ENCODE measurements at regions not wholly inside any gene's neighbourhood (a gene's known extent, or its start where the extent isn't known, plus 50 kb on each side); places are given as distances from the start of the nearest gene placed in this dataset.

GRCh38 chr1:177659281-177659680, 310.6 kb downstream of the SEC16B start:
- Histone ChIP-seq H3K4me1 (no peaks in the 10 kb centered on the region), H3K4me3 (no peak overlapping the region), H3K36me3 (no peaks in the 10 kb centered on the region), H3K9me3 (no peaks in the 10 kb centered on the region), H3K27ac (no peak overlapping the region), H3K27me3 (no peaks in the 10 kb centered on the region)
- WGBS, 2 donors = 47 to 78% methylated on average over 4 of the region's 4 CpGs
- no peak for DNase-seq
- intact Hi-C loops (cut with DNase I) = no loop called here
- TF ChIP-seq POLR2AphosphoS5 (IDR thresholded peaks at IDR 0.05) (no peak), POLR2A (IDR thresholded peaks at IDR 0.05) (no peak), CTCF (IDR thresholded peaks at IDR 0.05) (no peak), EP300 (IDR thresholded peaks at IDR 0.05) (no peak)

DNA sequence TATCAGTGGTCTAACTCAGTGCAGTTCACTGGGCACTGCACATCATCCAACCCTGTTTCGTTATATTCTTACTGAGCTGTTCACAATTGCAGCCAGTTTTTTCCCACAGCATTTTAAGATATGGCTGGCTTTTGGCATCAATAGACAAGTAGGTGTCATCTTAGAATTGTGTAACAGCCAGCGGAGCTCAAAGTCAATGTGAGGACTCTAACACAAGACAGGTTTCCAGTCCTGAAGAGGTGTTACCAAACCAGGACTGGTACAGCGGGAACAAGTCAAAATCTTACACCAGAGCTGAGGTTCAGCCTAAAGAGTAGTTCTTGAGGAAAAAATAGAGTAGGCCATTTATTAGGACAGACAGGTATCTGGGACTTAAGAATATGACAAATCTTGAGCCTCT, 313.3 kb downstream of the SEC16B start:
- H3K27me3 ChIP-seq = no peaks in the 10 kb centered on the region
- intact Hi-C loops (cut with DNase I) = no loop called here
- no peaks in the 10 kb centered on the region for H3K9me3 ChIP-seq
- H3K4me1 ChIP-seq = no peaks in the 10 kb centered on the region
- WGBS, 2 donors = 88 to 93% methylated on average over 3 of the region's 3 CpGs
- DNase-seq = no peak
- no peaks in the 10 kb centered on the region for H3K36me3 ChIP-seq
- no peak overlapping the region for H3K4me3 ChIP-seq
- H3K27ac ChIP-seq = no peak overlapping the region
- no peak for TF ChIP-seq POLR2A (IDR thresholded peaks at IDR 0.05)
- TF ChIP-seq POLR2AphosphoS5 (IDR thresholded peaks at IDR 0.05) = no peak
- TF ChIP-seq EP300 (IDR thresholded peaks at IDR 0.05) = no peak
- no peak for TF ChIP-seq CTCF (IDR thresholded peaks at IDR 0.05)

- no peak for TF ChIP-seq POLR2AphosphoS5 (IDR thresholded peaks at IDR 0.05)
- no peak for TF ChIP-seq CTCF (IDR thresholded peaks at IDR 0.05)
- no peak for TF ChIP-seq EP300 (IDR thresholded peaks at IDR 0.05)
- no peak for TF ChIP-seq POLR2A (IDR thresholded peaks at IDR 0.05)
- Histone ChIP-seq H3K36me3 (no peaks in the 10 kb centered on the region), H3K27ac (no peak overlapping the region), H3K9me3 (peaks cover 0 to 3% (median 0%) of the 10 kb centered on the region in 4 donors), H3K4me3 (no peak overlapping the region), H3K4me1 (no peaks in the 10 kb centered on the region), H3K27me3 (no peaks in the 10 kb centered on the region)
- intact Hi-C loops (cut with DNase I) = no loop called here
- no peak for DNase-seq
- 36 to 69% methylated on average over 3 of the region's 3 CpGs for WGBS, 2 donors
Observed at GRCh38 chr1:177650947-177651346, 318.9 kb downstream of the SEC16B start.

DNA sequence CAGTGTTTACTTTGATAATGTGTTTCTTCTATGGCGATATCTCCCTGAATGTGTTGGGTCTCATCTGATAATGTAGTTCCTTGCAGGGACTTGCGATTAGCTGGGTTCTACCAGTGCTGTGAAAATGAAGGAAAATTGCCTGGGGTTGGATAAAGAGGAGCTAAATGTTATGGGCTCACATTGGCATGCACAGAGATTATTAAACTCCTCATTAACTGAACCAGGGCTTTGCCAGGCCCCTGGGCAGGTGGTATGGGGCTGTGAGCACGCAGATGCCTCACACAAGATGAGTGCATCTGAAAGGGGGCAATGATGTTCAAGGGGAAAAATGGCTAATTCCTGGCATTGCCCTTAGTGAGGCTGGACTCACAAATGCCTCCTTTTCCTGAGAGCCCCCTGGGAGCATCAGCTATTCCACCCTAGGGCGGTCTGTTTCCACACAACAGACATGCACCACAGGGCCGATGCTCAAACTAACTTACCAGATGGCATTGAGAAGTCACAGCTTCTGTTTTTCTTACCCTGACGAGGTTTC, 321.1 kb downstream of the SEC16B start:
- intact Hi-C loops (cut with DNase I) = no loop called here
- Histone ChIP-seq H3K27ac (no peak overlapping the region), H3K27me3 (no peaks in the 10 kb centered on the region), H3K36me3 (no peaks in the 10 kb centered on the region), H3K9me3 (peaks cover 0 to 3% (median 0%) of the 10 kb centered on the region in 4 donors), H3K4me1 (no peaks in the 10 kb centered on the region), H3K4me3 (no peak overlapping the region)
- no peak for DNase-seq
- TF ChIP-seq EP300 (IDR thresholded peaks at IDR 0.05) (no peak), POLR2AphosphoS5 (IDR thresholded peaks at IDR 0.05) (no peak), POLR2A (IDR thresholded peaks at IDR 0.05) (no peak), CTCF (IDR thresholded peaks at IDR 0.05) (no peak)
- WGBS, 2 donors = 81 to 88% methylated on average over 6 of the region's 6 CpGs

GRCh38 chr1:177648138-177648537, 321.7 kb downstream of the SEC16B start:
- no peak for DNase-seq
- H3K4me3 ChIP-seq = no peak overlapping the region
- no peaks in the 10 kb centered on the region for H3K27me3 ChIP-seq
- no peak overlapping the region for H3K27ac ChIP-seq
- WGBS, 2 donors = 95% methylated on average over 1 of the region's 1 CpG
- TF ChIP-seq POLR2A (IDR thresholded peaks at IDR 0.05) (no peak), EP300 (IDR thresholded peaks at IDR 0.05) (no peak), POLR2AphosphoS5 (IDR thresholded peaks at IDR 0.05) (no peak), CTCF (IDR thresholded peaks at IDR 0.05) (no peak)
- H3K4me1 ChIP-seq = no peaks in the 10 kb centered on the region
- H3K36me3 ChIP-seq = no peaks in the 10 kb centered on the region
- intact Hi-C loops (cut with DNase I) = no loop called here
- H3K9me3 ChIP-seq = peaks cover 0 to 3% (median 0%) of the 10 kb centered on the region in 4 donors
